Esophagus squamous epithelium (tissue), 5 donors: ENCODE measurements at regions not wholly inside any gene's neighbourhood (a gene's known extent, or its start where the extent isn't known, plus 50 kb on each side); places are given as distances from the start of the nearest gene placed in this dataset.
"Not testable (repeated sequence)": the region's sequence is repeated elsewhere in the genome, so short reads cannot be mapped to it uniquely, and the experiment has no call there.

Source experiments
- DNase-seq: peaks from one replicate; lab custom pipeline; 2025; lab: John Stamatoyannopoulos, UW
- H3K27ac ChIP-seq, 4 donors: fragments of 200-600 bp; sonication (generic); one replicate each; pipeline ENCODE4 v1.5.1; 2016 to 2019; ENCODE audit warnings: mild to moderate bottlenecking in 1 of 4
- H3K27me3 ChIP-seq, 4 donors: fragments of 200-600 bp; sonication (generic); 1 replicate in 3 of 4; 2 replicates in 1 of 4; pipeline versions ENCODE4 v1.5.1 to v1.6.0; 2017 to 2021; ENCODE audit warnings: antibody characterized with exemption in 1 of 4
- H3K36me3 ChIP-seq, 3 donors: fragments of 200-600 bp; sonication (generic); one replicate each; pipeline ENCODE4 v1.5.1; 2016 to 2019
- H3K4me1 ChIP-seq, 3 donors: fragments of 200-600 bp; sonication (generic); one replicate each; pipeline ENCODE4 v1.5.1; 2017 to 2019
- H3K4me3 ChIP-seq, 4 donors: fragments of 200-600 bp; sonication (generic); 1 replicate in 3 of 4; 2 replicates in 1 of 4; pipeline ENCODE4 v1.5.1; 2016 to 2019; ENCODE audit warnings: mild to moderate bottlenecking in 2 of 4, moderate library complexity in 1 of 4
- H3K9me3 ChIP-seq, 3 donors: fragments of 200-600 bp; sonication (generic); one replicate each; pipeline ENCODE4 v1.5.1; 2016 to 2019
- POLR2A ChIP-seq, 4 donors: fragments of 450-650 bp; IDR thresholded peaks; one replicate each; pipeline ENCODE4 v1.6.1; 2017; ENCODE audit warnings: antibody characterized with exemption in 4 of 4, mild to moderate bottlenecking in 4 of 4, moderate library complexity in 3 of 4
- WGBS, 2 donors: methylation state at CpG; one replicate each; pipeline ENCODE4 v1.1.5; 2018; 5-methylcytosine and 5-hydroxymethylcytosine counted together
- intact Hi-C: fragments of 100-400 bp; cut with DNase I; formaldehyde crosslinking; loops from one replicate; pipeline ENCODE4 v1.15.0; 2022
- TF ChIP-seq, protein P1 (sequence below), 6 experiments: fragments of 450-650 bp in 4 of 6; fragments of 200-600 bp in 2 of 6; sonication (generic) in 2 of 6; IDR thresholded peaks; one replicate each; pipeline ENCODE4 v1.5.1; 2016 to 2019; ENCODE audit warnings: antibody characterized with exemption in 6 of 6, mild to moderate bottlenecking in 4 of 6, moderate library complexity in 4 of 6
- donor health status: DM: yes; HTN: yes; CAD: no.

DNA sequence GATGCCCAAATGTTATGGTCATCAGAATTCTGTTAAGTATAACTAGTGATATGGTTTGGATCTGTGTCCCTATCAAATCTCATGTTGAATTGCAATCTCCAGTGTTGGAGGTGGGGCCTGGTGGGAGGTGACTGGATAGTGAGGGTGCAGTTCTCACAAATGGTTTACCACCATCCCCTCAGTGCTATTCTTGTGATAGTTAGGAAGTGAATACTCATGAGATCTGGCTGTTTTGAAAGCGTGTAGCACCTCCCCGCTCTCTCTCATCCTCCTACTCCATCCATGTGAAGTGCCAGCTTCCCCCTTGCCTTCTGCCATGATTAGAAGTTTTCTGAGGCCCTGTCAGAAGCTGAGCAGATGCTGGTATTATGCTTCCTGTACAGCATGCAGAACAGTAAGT, 359.5 kb downstream of the TMEM167A start:
- intact Hi-C loops: no loop called here
- no peak for TF ChIP-seq POLR2A (IDR thresholded peaks at IDR 0.05)
- TF ChIP-seq, protein P1, sequence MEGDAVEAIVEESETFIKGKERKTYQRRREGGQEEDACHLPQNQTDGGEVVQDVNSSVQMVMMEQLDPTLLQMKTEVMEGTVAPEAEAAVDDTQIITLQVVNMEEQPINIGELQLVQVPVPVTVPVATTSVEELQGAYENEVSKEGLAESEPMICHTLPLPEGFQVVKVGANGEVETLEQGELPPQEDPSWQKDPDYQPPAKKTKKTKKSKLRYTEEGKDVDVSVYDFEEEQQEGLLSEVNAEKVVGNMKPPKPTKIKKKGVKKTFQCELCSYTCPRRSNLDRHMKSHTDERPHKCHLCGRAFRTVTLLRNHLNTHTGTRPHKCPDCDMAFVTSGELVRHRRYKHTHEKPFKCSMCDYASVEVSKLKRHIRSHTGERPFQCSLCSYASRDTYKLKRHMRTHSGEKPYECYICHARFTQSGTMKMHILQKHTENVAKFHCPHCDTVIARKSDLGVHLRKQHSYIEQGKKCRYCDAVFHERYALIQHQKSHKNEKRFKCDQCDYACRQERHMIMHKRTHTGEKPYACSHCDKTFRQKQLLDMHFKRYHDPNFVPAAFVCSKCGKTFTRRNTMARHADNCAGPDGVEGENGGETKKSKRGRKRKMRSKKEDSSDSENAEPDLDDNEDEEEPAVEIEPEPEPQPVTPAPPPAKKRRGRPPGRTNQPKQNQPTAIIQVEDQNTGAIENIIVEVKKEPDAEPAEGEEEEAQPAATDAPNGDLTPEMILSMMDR (IDR thresholded peaks at IDR 0.05): no peak
- no peaks in the 10 kb centered on the region for H3K4me1 ChIP-seq
- no peaks in the 10 kb centered on the region for H3K36me3 ChIP-seq
- H3K4me3 ChIP-seq: no peak overlapping the region
- 73 to 100% methylated on average over 2 of the region's 2 CpGs for WGBS, 2 donors
- H3K27me3 ChIP-seq: no peaks in the 10 kb centered on the region
- no peak for DNase-seq
- no peak overlapping the region for H3K27ac ChIP-seq
- no peaks in the 10 kb centered on the region for H3K9me3 ChIP-seq

DNA sequence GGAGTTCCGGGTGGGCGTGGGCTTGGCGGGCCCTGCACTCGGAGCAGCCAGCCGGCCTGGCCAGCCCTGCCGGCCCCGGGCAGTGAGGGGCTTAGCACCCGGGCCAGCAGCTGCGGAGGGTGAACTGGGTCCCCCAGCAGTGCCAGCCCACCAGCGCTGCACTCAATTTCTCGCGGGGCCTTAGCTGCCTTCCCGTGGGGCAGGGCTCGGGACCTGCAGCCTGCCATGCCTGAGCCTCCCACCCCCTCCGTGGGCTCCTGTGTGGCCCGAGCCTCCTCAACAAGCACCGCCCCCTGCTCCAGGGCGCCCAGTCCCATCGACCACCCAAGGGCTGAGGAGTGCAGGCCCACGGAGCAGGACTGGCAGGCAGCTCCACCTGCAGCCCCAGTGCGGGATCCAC, 362.5 kb downstream of the TMEM167A start:
- H3K4me3 ChIP-seq, intact Hi-C loops, H3K9me3 ChIP-seq, H3K36me3 ChIP-seq, DNase-seq, H3K27ac ChIP-seq, H3K27me3 ChIP-seq, H3K4me1 ChIP-seq: not testable (repeated sequence)
- WGBS, 2 donors: no CpG with 5 or more reads among the region's 21 CpGs

DNA sequence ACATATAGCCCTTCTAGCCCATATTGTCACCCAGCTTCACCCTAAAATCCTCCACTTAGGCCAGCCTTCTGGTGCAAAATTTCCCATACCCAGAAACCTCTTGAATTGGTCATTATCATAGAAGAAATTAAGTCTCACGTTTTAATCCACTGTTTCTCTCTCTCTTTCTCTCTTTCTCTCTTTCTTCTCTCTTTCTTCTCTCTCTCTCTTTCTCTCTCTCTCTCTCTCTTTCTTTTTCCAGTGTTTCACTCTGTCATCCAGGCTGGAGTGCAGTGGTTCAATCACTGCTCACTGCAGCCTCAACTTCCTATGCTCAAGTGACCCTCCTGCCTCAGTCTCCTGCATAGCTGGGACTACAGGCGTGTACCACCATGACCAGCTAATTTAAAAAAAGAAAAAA, 363.4 kb downstream of the TMEM167A start:
- Histone ChIP-seq H3K36me3 (no peaks in the 10 kb centered on the region), H3K27me3 (no peaks in the 10 kb centered on the region), H3K9me3 (no peaks in the 10 kb centered on the region), H3K27ac (no peak overlapping the region), H3K4me1 (no peaks in the 10 kb centered on the region), H3K4me3 (no peak overlapping the region)
- 78 to 84% methylated on average over 2 of the region's 2 CpGs for WGBS, 2 donors
- no peak for DNase-seq
- intact Hi-C loops: no loop called here
- no peak for TF ChIP-seq POLR2A (IDR thresholded peaks at IDR 0.05)
- TF ChIP-seq, protein P1 (IDR thresholded peaks at IDR 0.05): no peak

DNA sequence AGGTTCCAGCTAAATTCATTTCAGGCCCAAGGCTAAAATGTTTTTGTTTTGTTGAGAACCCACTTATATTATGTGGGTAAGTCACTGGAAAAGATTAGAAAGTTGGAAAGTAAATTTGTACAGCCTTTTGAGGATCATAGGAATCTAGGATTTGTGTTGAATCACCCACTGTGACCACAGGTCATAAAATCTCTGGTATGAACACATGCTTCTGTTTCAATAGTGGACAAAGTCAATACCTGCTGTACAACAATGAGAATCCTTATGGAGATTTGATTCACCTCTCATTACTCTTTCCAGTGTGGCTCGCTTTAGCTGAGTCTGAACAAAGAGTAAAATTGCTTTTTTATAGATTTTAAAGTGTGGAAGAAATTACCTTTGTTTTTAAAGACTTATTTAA, 369.5 kb downstream of the TMEM167A start:
- no peak for DNase-seq
- H3K27me3 ChIP-seq: no peaks in the 10 kb centered on the region
- no peak for TF ChIP-seq POLR2A (IDR thresholded peaks at IDR 0.05)
- TF ChIP-seq, protein P1 (IDR thresholded peaks at IDR 0.05): no peak
- H3K27ac ChIP-seq: no peak overlapping the region
- WGBS, 2 donors: 18 to 22% methylated on average over 1 of the region's 1 CpG
- H3K4me3 ChIP-seq: no peak overlapping the region
- H3K9me3 ChIP-seq: no peaks in the 10 kb centered on the region
- no peaks in the 10 kb centered on the region for H3K4me1 ChIP-seq
- no peaks in the 10 kb centered on the region for H3K36me3 ChIP-seq
- intact Hi-C loops: no loop called here

DNA sequence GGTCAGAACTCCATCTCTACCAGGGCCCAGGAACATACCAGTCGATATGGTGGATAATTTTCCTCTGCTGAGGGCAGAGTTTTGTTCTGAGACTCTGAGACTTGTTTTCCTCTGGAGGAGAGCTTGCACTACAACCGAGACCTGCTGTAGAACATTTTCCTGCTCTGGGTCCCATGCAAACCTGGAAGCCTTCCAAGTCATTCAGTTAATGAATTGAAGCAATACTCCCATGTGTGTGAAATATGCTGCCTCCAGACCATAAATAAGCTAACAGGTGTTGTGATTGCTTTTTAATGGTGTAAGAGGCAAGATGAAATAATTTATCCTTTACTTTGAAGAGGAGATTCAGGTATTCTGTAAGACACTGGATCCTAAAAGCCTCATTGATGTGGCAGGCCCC, 372.8 kb downstream of the TMEM167A start:
- H3K27me3 ChIP-seq: no peaks in the 10 kb centered on the region
- no peak for DNase-seq
- no peaks in the 10 kb centered on the region for H3K36me3 ChIP-seq
- H3K9me3 ChIP-seq: no peaks in the 10 kb centered on the region
- no peaks in the 10 kb centered on the region for H3K4me1 ChIP-seq
- no peak overlapping the region for H3K27ac ChIP-seq
- TF ChIP-seq POLR2A (IDR thresholded peaks at IDR 0.05): no peak
- TF ChIP-seq, protein P1 (IDR thresholded peaks at IDR 0.05): no peak
- intact Hi-C loops: no loop called here
- 63 to 71% methylated on average over 2 of the region's 2 CpGs for WGBS, 2 donors
- no peak overlapping the region for H3K4me3 ChIP-seq

DNA sequence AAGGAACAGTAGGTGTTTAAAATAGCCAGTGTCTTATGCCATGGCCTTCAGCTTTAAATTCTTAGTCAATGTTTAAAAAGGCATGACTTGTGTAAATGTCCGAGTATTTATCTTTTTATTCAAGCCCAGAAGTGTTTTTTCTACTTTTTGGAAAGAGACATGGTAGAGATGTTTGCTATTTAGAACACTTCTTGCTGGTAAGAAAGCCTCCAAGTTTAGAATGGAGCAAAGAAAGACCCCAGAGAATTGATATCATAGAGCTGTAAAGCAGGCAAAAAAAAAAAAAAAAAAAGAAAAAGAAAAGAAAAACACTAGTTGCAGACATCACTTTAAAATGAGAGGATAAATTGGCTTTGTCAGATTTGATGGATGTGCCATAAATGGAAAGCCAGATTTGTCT, 375.1 kb downstream of the TMEM167A start:
- no peak for DNase-seq
- TF ChIP-seq POLR2A (IDR thresholded peaks at IDR 0.05): no peak
- TF ChIP-seq, protein P1 (IDR thresholded peaks at IDR 0.05): no peak
- Histone ChIP-seq H3K4me3 (no peak overlapping the region), H3K27ac (no peak overlapping the region), H3K4me1 (no peaks in the 10 kb centered on the region), H3K27me3 (no peaks in the 10 kb centered on the region), H3K9me3 (no peaks in the 10 kb centered on the region), H3K36me3 (no peaks in the 10 kb centered on the region)
- 0% methylated on average over 1 of the region's 1 CpG for WGBS, 2 donors
- intact Hi-C loops: no loop called here
